IMR-90 (cell line): ENCODE measurements at regions not wholly inside any gene's neighbourhood (a gene's known extent, or its start where the extent isn't known, plus 50 kb on each side); places are given as distances from the start of the nearest gene placed in this dataset.

Experiments used
- ATAC-seq: fragments of 200-7000 bp; cut with Tn5 transposase; 2 replicates; pipeline ENCODE4 v1.9.1; 2020; ENCODE audit warnings: low read depth, mild to moderate bottlenecking, moderate library complexity
- BruUV-seq: library from RNA; stranded (reverse); fragments of 400-500 nt; replicated peaks from 2 replicates; lab custom pipeline; 2021; lab: Mats Ljungman, UMichigan
- CTCF ChIA-PET: fragments of 300-600 bp; formaldehyde crosslinking; extraction: SDS; loops from one replicate; lab custom pipeline; 2021; ENCODE audit warnings: antibody characterized with exemption; lab: Yijun Ruan, JAX
- POLR2A ChIA-PET: fragments of 300-600 bp; sonication (Branson Sonifier 250); formaldehyde crosslinking; loops from one replicate; lab custom pipeline; 2022; ENCODE audit warnings: antibody characterized with exemption; ENCODE audit not compliant: unreplicated experiment; lab: Charles Lee
- DNase-seq: peaks from one replicate; pipeline ENCODE4 v3.0.0; 2013
- H2AFZ ChIP-seq: replicated peaks from 2 replicates; pipeline ENCODE3; 2013; ENCODE audit warnings: low read length, mild to moderate bottlenecking; ENCODE audit not compliant: poor library complexity
- H2AK5ac ChIP-seq: 2 replicates; pipeline ENCODE4 v1.6.1; 2013; ENCODE audit warnings: low read depth, low read length, inconsistent platforms
- H2AK9ac ChIP-seq: replicated peaks from 2 replicates; pipeline ENCODE3; 2013; ENCODE audit warnings: mild to moderate bottlenecking, low read depth, low read length, moderate library complexity; ENCODE audit not compliant: poor library complexity
- H2BK120ac ChIP-seq: 2 replicates; pipeline ENCODE4 v1.6.1; 2013; ENCODE audit warnings: low read depth, low read length, inconsistent platforms
- H2BK15ac ChIP-seq: 3 replicates; pipeline ENCODE4 v1.6.1; 2013; ENCODE audit warnings: low read depth, low read length, inconsistent platforms
- H2BK20ac ChIP-seq: 2 replicates; pipeline ENCODE4 v1.6.1; 2013; ENCODE audit warnings: low read depth, mild to moderate bottlenecking, inconsistent platforms, low read length, moderate library complexity
- H2BK5ac ChIP-seq: 2 replicates; pipeline ENCODE4 v1.6.1; 2013; ENCODE audit warnings: mild to moderate bottlenecking, low read depth, low read length, inconsistent platforms; ENCODE audit not compliant: poor library complexity, severe bottlenecking
- H3K14ac ChIP-seq: replicated peaks from 2 replicates; pipeline ENCODE4 v1.6.1; 2013; ENCODE audit warnings: low read depth, low read length, inconsistent platforms
- H3K18ac ChIP-seq: 2 replicates; pipeline ENCODE4 v1.6.1; 2013; ENCODE audit warnings: low read depth, low read length, control low read depth
- H3K23ac ChIP-seq: 2 replicates; pipeline ENCODE4 v1.6.1; 2013; ENCODE audit warnings: low read depth, low read length, inconsistent platforms
- H3K27ac ChIP-seq: 2 replicates; pipeline ENCODE4 v1.5.1; 2013; ENCODE audit warnings: mild to moderate bottlenecking, control low read depth, low read length; ENCODE audit not compliant: insufficient read depth
- H3K27me3 ChIP-seq: 2 replicates; pipeline ENCODE4 v1.6.1; 2013; ENCODE audit warnings: low read length; ENCODE audit not compliant: control insufficient read depth, insufficient read depth
- H3K36me3 ChIP-seq: 2 replicates; pipeline ENCODE4 v1.6.1; 2013; ENCODE audit warnings: low read length, mixed read lengths; ENCODE audit not compliant: control insufficient read depth, insufficient read depth
- H3K4ac ChIP-seq: 2 replicates; pipeline ENCODE4 v1.6.1; 2013; ENCODE audit warnings: low read depth, low read length, inconsistent platforms
- H3K4me1 ChIP-seq: 2 replicates; pipeline ENCODE4 v1.6.1; 2013; ENCODE audit warnings: low read length, mixed read lengths; ENCODE audit not compliant: control insufficient read depth, insufficient read depth
- H3K4me2 ChIP-seq: 2 replicates; pipeline ENCODE4 v1.6.1; 2013; ENCODE audit warnings: low read depth, mild to moderate bottlenecking, control low read depth, low read length, moderate library complexity
- H3K4me3 ChIP-seq: 2 replicates; pipeline ENCODE4 v1.5.1; 2013; ENCODE audit warnings: low read depth, mild to moderate bottlenecking, control low read depth, low read length, moderate library complexity; ENCODE audit not compliant: insufficient read depth
- H3K56ac ChIP-seq: 2 replicates; pipeline ENCODE4 v1.6.1; 2013; ENCODE audit warnings: low read length, inconsistent platforms; ENCODE audit not compliant: insufficient read depth; ENCODE audit errors: extremely low read depth
- H3K79me1 ChIP-seq, 2 experiments: 2 replicates each; pipeline ENCODE4 v1.6.1; 2013; ENCODE audit warnings: low read length in 2 of 2, inconsistent platforms in 1 of 2, low read depth in 1 of 2
- H3K9ac ChIP-seq: 2 replicates; pipeline ENCODE4 v1.6.1; 2013; ENCODE audit warnings: low read depth, low read length, control low read depth
- H3K9me1 ChIP-seq: 2 replicates; pipeline ENCODE4 v1.6.1; 2013; ENCODE audit warnings: low read length, inconsistent platforms; ENCODE audit not compliant: insufficient read depth
- H3K9me3 ChIP-seq: 2 replicates; pipeline ENCODE4 v1.6.1; 2013; ENCODE audit warnings: low read length; ENCODE audit not compliant: control insufficient read depth, insufficient read depth
- H4K20me1 ChIP-seq: 2 replicates; pipeline ENCODE4 v1.6.1; 2013; ENCODE audit warnings: low read length, inconsistent platforms; ENCODE audit not compliant: insufficient read depth
- H4K5ac ChIP-seq: 2 replicates; pipeline ENCODE4 v1.6.1; 2013; ENCODE audit warnings: mild to moderate bottlenecking, low read depth, low read length, control low read depth
- H4K8ac ChIP-seq, 2 experiments: 2 replicates each; pipeline ENCODE4 v1.6.1; 2013; ENCODE audit warnings: low read depth in 2 of 2, low read length in 2 of 2, control low read depth in 1 of 2, inconsistent platforms in 1 of 2
- H4K91ac ChIP-seq: 2 replicates; pipeline ENCODE4 v1.6.1; 2013; ENCODE audit warnings: low read depth, low read length, inconsistent platforms; ENCODE audit not compliant: insufficient read depth
- CEBPB ChIP-seq: IDR thresholded peaks from 2 replicates; pipeline ENCODE4 v1.6.1; 2012; ENCODE audit warnings: low read depth, low read length, improper control_type of control experiment
- FOS ChIP-seq: fragments of 150-350 bp; IDR thresholded peaks from 2 replicates; pipeline ENCODE4 v1.6.1; 2016; ENCODE audit warnings: low read depth, low read length
- MAFK ChIP-seq: IDR thresholded peaks from 2 replicates; pipeline ENCODE4 v1.6.1; 2012; ENCODE audit warnings: low read depth, low read length, improper control_type of control experiment
- MAZ ChIP-seq: IDR thresholded peaks from 2 replicates; pipeline ENCODE4 v1.6.1; 2012; ENCODE audit warnings: low read depth, mild to moderate bottlenecking, low read length, improper control_type of control experiment, moderate library complexity, borderline replicate concordance
- MXI1 ChIP-seq: IDR thresholded peaks from 2 replicates; pipeline ENCODE4 v1.6.1; 2012; ENCODE audit warnings: low read depth, mild to moderate bottlenecking, low read length, moderate library complexity, borderline replicate concordance
- POLR2A ChIP-seq: IDR thresholded peaks from 2 replicates; pipeline ENCODE4 v1.6.1; 2012; ENCODE audit warnings: mild to moderate bottlenecking, low read depth, low read length
- RCOR1 ChIP-seq: IDR thresholded peaks from 2 replicates; pipeline ENCODE4 v1.6.1; 2012; ENCODE audit warnings: mild to moderate bottlenecking, low read length, improper control_type of control experiment; ENCODE audit not compliant: insufficient replicate concordance
- RFX5 ChIP-seq: IDR thresholded peaks from 2 replicates; pipeline ENCODE4 v1.8.0; 2012; ENCODE audit warnings: low read depth, mild to moderate bottlenecking, low read length, moderate library complexity
- SMC3 ChIP-seq: fragments of 150-350 bp; IDR thresholded peaks from 2 replicates; pipeline ENCODE4 v1.6.1; 2016; ENCODE audit warnings: low read depth, mild to moderate bottlenecking, antibody characterized with exemption, low read length, moderate library complexity
- WGBS, 2 experiments: methylation state at CpG; one replicate each; pipeline versions ENCODE4 v1.1.5 to v1.1.7; 2013; ENCODE audit warnings: missing lambda C conversion rate in 2 of 2; ENCODE audit not compliant: insufficient read length in 1 of 2; ENCODE audit errors: extremely low coverage in 2 of 2; 5-methylcytosine and 5-hydroxymethylcytosine counted together
- dilution Hi-C: fragments of 300-500 bp; cut with HindIII; formaldehyde crosslinking; loops from one replicate; pipeline ENCODE4 v1.14.3; 2018; ENCODE audit warnings: low sequenced_read_pairs; ENCODE audit not compliant: unreplicated experiment
- in situ Hi-C: fragments of 300-500 bp; cut with MboI; formaldehyde crosslinking; loops from 3 replicates; pipeline ENCODE4 v1.14.3; 2019; ENCODE audit warnings: low sequenced_read_pairs, inconsistent platforms, mixed read lengths
- intact Hi-C: fragments of 100-400 bp; cut with micrococcal nuclease; formaldehyde crosslinking; loops from 2 replicates; pipeline ENCODE4 v1.10.0; 2022

DNA sequence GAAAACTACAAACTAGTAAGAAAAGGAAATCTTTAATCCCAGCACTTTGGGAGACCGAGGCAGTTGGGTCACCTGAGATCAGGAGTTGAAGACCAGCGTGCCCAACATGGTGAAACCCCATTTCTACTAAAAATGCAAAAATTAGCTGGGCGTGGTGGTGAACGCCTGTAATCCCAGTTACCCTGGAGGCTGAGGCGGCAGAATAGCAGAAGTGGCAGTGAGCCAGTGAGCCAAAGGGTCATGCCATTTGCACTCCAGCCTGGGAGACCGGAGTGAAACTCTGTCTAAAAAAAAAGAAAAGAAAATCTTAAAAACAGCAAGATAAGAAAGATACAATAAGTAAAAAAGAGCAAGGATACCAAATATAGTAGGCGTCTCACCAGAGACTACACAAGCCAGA, 502.9 kb upstream of the ID2 start:
- Histone ChIP-seq H3K79me1 (no peaks in the 10 kb centered on the region), H3K4me1 (no peaks in the 10 kb centered on the region), H3K27me3 (no peaks in the 10 kb centered on the region), H2AK9ac (no peak overlapping the region), H3K9me3 (no peaks in the 10 kb centered on the region), H2BK120ac (no peak overlapping the region), H4K8ac (no peak overlapping the region), H2BK20ac (no peak overlapping the region), H2BK15ac (no peak overlapping the region), H3K9ac (no peak overlapping the region), H3K56ac (no peak overlapping the region), H3K36me3 (no peaks in the 10 kb centered on the region), H3K14ac (no peak overlapping the region), H2AFZ (no peak overlapping the region), H4K5ac (no peak overlapping the region), H3K9me1 (no peaks in the 10 kb centered on the region), H3K23ac (no peak overlapping the region), H3K4ac (no peak overlapping the region), H2BK5ac (no peak overlapping the region), H3K4me3 (no peak overlapping the region), H4K91ac (no peak overlapping the region), H2AK5ac (no peak overlapping the region), H4K20me1 (no peaks in the 10 kb centered on the region), H3K4me2 (no peak overlapping the region), H3K27ac (no peak overlapping the region), H3K18ac (no peak overlapping the region)
- BruUV-seq = no TSS peak
- intact Hi-C loops = no loop called here
- ATAC-seq (no peak), DNase-seq (no peak)
- WGBS, 2 experiments = no CpG with 5 or more reads among the region's 7 CpGs
- POLR2A ChIA-PET = no interaction called here
- CTCF ChIA-PET = interaction anchor here (0.6 to 1.2 kb wide), 2 partner anchors 18 to 557 kb away, joined by 3 to 5 read pairs; no protein-coding TSS in a partner anchor
- no peak for TF ChIP-seq MXI1
- no peak for TF ChIP-seq RFX5
- no peak for TF ChIP-seq FOS
- no peak for TF ChIP-seq MAZ
- no peak for TF ChIP-seq RCOR1
- no peak for TF ChIP-seq CEBPB
- no peak for TF ChIP-seq POLR2A
- TF ChIP-seq SMC3 = no peak
- no peak for TF ChIP-seq MAFK
- in situ Hi-C loops = no loop called here
- dilution Hi-C loops = no loop called here
